Testis (tissue), 2 donors: ENCODE measurements at regions not wholly inside any gene's neighbourhood (a gene's known extent, or its start where the extent isn't known, plus 50 kb on each side); places are given as distances from the start of the nearest gene placed in this dataset.

ENCODE experiments used
- DNase-seq: peaks from one replicate; pipeline ENCODE4 v3.0.0-alpha.2; 2019
- H3K27ac ChIP-seq, 2 donors: fragments of 200-600 bp; sonication (generic); one replicate each; pipeline ENCODE4 v1.5.1; 2019
- H3K27me3 ChIP-seq: fragments of 200-600 bp; sonication (generic); one replicate; pipeline ENCODE4 v1.5.1; 2019
- H3K36me3 ChIP-seq: fragments of 200-600 bp; sonication (generic); one replicate; pipeline ENCODE4 v1.5.1; 2017; ENCODE audit warnings: low read depth; ENCODE audit errors: missing control alignments
- H3K4me1 ChIP-seq: fragments of 200-600 bp; sonication (generic); one replicate; pipeline ENCODE4 v1.5.1; 2019
- H3K4me3 ChIP-seq, 2 donors: fragments of 200-600 bp; sonication (generic); one replicate each; pipeline ENCODE4 v1.5.1; 2017 to 2019
- H3K9me3 ChIP-seq: fragments of 200-600 bp; sonication (generic); one replicate; pipeline ENCODE4 v1.5.1; 2017
- POLR2A ChIP-seq: fragments of 450-650 bp; IDR thresholded peaks from one replicate; pipeline ENCODE4 v1.6.1; 2017; ENCODE audit warnings: antibody characterized with exemption, mild to moderate bottlenecking, moderate library complexity
- WGBS, 2 donors: methylation state at CpG; one replicate each; pipeline ENCODE4 v1.1.5; 2018; 5-methylcytosine and 5-hydroxymethylcytosine counted together
- intact Hi-C: fragments of 100-400 bp; cut with DNase I; formaldehyde crosslinking; loops from one replicate; pipeline ENCODE4 v1.15.1; 2023; ENCODE audit warnings: low total_unique reads
- TF ChIP-seq, protein P1 (sequence below), 3 experiments: fragments of 450-650 bp in 2 of 3; fragments of 200-600 bp in 1 of 3; sonication (generic) in 1 of 3; IDR thresholded peaks; one replicate each; pipeline ENCODE4 v1.5.1; 2016 to 2019; ENCODE audit warnings: antibody characterized with exemption in 3 of 3, mild to moderate bottlenecking in 2 of 3, moderate library complexity in 1 of 3

DNA sequence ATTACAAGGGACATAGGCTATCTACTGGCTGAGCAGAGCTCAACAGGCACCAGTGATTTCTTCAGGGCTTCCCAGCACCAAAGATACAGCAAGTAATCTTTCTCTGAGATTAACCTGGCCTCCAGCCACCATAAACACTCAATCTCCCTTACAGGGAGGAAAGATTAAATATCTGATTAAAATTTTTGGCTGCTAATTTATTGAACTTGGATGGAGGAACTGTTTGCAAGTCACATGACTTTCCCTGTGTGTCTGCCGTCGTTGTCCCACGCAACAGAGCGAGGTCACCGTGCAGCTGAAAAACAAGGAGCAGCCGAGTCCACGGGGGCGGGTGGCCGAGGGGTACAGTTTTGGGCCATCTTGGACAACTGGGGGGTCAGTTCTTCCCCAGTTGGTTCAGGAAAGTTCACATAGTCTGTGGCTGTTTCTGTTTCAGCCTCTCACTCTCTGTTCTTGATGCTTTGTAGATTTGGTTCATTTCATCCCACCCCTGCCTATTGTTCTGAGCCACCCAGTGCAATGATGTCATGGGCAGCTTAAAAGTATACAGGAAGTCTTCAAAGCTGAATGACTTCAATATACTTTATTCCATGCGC lies 186.8 kb upstream of the CTAGE1 start:
- Histone ChIP-seq H3K4me1 (peaks cover 1% of the 10 kb centered on the region), H3K36me3 (no peaks in the 10 kb centered on the region), H3K9me3 (no peaks in the 10 kb centered on the region), H3K4me3 (no peak overlapping the region), H3K27ac (no peak overlapping the region), H3K27me3 (no peaks in the 10 kb centered on the region)
- DNase-seq, result no peak
- intact Hi-C loops, result no loop called here
- TF ChIP-seq, protein P1, sequence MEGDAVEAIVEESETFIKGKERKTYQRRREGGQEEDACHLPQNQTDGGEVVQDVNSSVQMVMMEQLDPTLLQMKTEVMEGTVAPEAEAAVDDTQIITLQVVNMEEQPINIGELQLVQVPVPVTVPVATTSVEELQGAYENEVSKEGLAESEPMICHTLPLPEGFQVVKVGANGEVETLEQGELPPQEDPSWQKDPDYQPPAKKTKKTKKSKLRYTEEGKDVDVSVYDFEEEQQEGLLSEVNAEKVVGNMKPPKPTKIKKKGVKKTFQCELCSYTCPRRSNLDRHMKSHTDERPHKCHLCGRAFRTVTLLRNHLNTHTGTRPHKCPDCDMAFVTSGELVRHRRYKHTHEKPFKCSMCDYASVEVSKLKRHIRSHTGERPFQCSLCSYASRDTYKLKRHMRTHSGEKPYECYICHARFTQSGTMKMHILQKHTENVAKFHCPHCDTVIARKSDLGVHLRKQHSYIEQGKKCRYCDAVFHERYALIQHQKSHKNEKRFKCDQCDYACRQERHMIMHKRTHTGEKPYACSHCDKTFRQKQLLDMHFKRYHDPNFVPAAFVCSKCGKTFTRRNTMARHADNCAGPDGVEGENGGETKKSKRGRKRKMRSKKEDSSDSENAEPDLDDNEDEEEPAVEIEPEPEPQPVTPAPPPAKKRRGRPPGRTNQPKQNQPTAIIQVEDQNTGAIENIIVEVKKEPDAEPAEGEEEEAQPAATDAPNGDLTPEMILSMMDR (IDR thresholded peaks at IDR 0.05), result no peak
- TF ChIP-seq POLR2A, result no peak
- WGBS, 2 donors, result 52 to 69% methylated on average over 9 to 10 of the region's 10 CpGs

GRCh38 chr18:22604986-22605421 lies 187.3 kb upstream of the CTAGE1 start:
- Histone ChIP-seq H3K27me3 (no peaks in the 10 kb centered on the region), H3K4me3 (no peak overlapping the region), H3K36me3 (no peaks in the 10 kb centered on the region), H3K27ac (no peak overlapping the region), H3K9me3 (no peaks in the 10 kb centered on the region), H3K4me1 (peaks cover 4% of the 10 kb centered on the region)
- 38 to 40% methylated on average over 3 of the region's 3 CpGs for WGBS, 2 donors
- intact Hi-C loops, result no loop called here
- DNase-seq, result no peak
- TF ChIP-seq POLR2A, result no peak
- TF ChIP-seq, protein P1 (IDR thresholded peaks at IDR 0.05), result no peak

DNA sequence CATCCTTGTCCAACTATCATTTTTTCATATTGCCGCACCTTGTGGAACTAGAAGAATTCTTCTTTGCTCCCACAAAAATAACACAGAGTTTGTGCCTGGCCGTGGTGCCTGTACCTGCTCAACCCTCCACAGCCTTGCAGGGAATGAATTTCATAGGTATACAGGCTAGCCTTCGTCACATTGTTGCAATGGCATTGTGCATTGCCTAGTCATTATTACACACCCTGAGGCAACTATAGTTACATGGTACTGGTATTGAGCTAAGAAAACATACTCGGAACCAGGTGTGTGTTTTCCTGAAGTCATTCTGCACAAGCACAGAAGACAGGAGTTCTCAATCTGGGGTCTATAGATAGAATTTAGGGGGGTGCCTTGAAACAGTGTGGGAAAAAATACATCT lies 188.0 kb upstream of the CTAGE1 start:
- WGBS, 2 donors, result 64 to 73% methylated on average over 4 of the region's 4 CpGs
- no peak for TF ChIP-seq POLR2A
- TF ChIP-seq, protein P1 (IDR thresholded peaks at IDR 0.05), result no peak
- peaks cover 4% of the 10 kb centered on the region for H3K4me1 ChIP-seq

DNA sequence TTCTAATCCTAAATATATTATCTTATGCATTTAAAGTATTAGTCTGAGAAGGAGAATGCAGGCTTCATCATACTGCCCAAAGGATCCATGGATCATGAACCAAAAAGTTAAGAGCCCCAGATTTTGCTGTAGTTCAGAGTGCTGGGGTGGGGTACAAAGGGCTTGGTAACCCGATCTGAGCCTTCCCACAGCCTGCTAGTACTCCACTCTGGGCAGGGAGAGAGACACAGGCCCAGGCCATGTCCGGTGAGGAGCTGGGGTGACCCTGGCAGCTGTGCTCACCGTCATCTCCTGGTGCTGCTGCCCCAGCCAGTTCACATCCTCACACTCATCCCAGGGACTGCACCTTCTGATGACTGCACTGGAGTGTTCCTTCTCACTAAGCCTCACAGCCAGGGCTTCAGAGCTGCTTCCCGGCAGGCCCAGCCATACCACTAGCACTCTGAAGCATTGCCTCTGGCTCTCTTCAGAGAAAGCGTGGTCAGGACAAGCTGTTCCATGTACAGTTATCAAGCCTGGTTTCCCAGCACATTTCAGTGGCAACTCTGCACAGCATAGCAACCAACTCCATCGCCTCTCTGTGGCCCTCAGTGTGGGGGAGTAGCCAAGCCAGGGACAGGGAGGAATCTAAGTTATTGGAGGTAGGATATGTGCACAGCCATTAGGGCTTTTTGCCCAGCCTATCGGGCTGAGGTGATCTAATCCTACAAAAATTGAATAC lies 189.0 kb upstream of the CTAGE1 start:
- intact Hi-C loops, result no loop called here
- Histone ChIP-seq H3K27me3 (no peaks in the 10 kb centered on the region), H3K9me3 (no peaks in the 10 kb centered on the region), H3K4me1 (peaks cover 4% of the 10 kb centered on the region), H3K36me3 (no peaks in the 10 kb centered on the region), H3K4me3 (no peak overlapping the region), H3K27ac (no peak overlapping the region)
- WGBS, 2 donors, result 63 to 69% methylated on average over 4 to 7 of the region's 7 CpGs
- no peak for DNase-seq
- TF ChIP-seq, protein P1 (IDR thresholded peaks at IDR 0.05), result no peak
- TF ChIP-seq POLR2A, result no peak

More for the DNA sequence above, 188.0 kb upstream of the CTAGE1 start:
- Histone ChIP-seq H3K9me3 (no peaks in the 10 kb centered on the region), H3K27me3 (no peaks in the 10 kb centered on the region), H3K36me3 (no peaks in the 10 kb centered on the region), H3K27ac (no peak overlapping the region), H3K4me3 (no peak overlapping the region)
- no peak for DNase-seq
- intact Hi-C loops, result no loop called here

GRCh38 chr18:22607284-22607635 lies 189.5 kb upstream of the CTAGE1 start:
- WGBS, 2 donors, result 78 to 87% methylated on average over 6 of the region's 6 CpGs
- Histone ChIP-seq H3K9me3 (no peaks in the 10 kb centered on the region), H3K4me1 (peaks cover 4% of the 10 kb centered on the region), H3K27ac (no peak overlapping the region), H3K4me3 (no peak overlapping the region), H3K27me3 (no peaks in the 10 kb centered on the region), H3K36me3 (no peaks in the 10 kb centered on the region)
- intact Hi-C loops, result no loop called here
- TF ChIP-seq, protein P1 (IDR thresholded peaks at IDR 0.05), result no peak
- TF ChIP-seq POLR2A, result no peak
- no peak for DNase-seq
